SKM-1 treated with dmso at 0.1 percent for 144 hours (cell line): ENCODE measurements at regions not wholly inside any gene's neighbourhood (a gene's known extent, or its start where the extent isn't known, plus 50 kb on each side); places are given as distances from the start of the nearest gene placed in this dataset.
"Not testable (repeated sequence)": the region's sequence is repeated elsewhere in the genome, so short reads cannot be mapped to it uniquely, and the experiment has no call there.

Experiments used
- DNase-seq: peaks from one replicate; lab custom pipeline; 2025; ENCODE audit not compliant: unreplicated experiment; lab: John Stamatoyannopoulos, UW

GRCh38 chr11:123344790-123345357 is 85.2 kb upstream of the GRAMD1B start:
- no peak for DNase-seq

GRCh38 chr11:123344188-123344587 is 85.9 kb upstream of the GRAMD1B start:
- not testable (repeated sequence) for DNase-seq

GRCh38 chr11:123338997-123339752 is 90.9 kb upstream of the GRAMD1B start:
- DNase-seq = no peak

GRCh38 chr11:123338266-123338800 is 91.7 kb upstream of the GRAMD1B start:
- DNase-seq = no peak

GRCh38 chr11:123334925-123335324 is 95.1 kb upstream of the GRAMD1B start:
- DNase-seq = no peak

- not testable (repeated sequence) for DNase-seq
These were observed 97.5 kb upstream of the GRAMD1B start for GRCh38 chr11:123332577-123332976.

GRCh38 chr11:123330948-123331347 is 99.1 kb upstream of the GRAMD1B start:
- DNase-seq = no peak

- DNase-seq = no peak
These were observed 99.6 kb upstream of the GRAMD1B start for GRCh38 chr11:123330471-123330870.

GRCh38 chr11:123330071-123330470 is 100.0 kb upstream of the GRAMD1B start:
- DNase-seq = no peak

GRCh38 chr11:123328281-123328867 is 101.7 kb upstream of the GRAMD1B start:
- DNase-seq = no peak

- no peak for DNase-seq
These were observed 104.5 kb upstream of the GRAMD1B start for GRCh38 chr11:123325533-123325932.

GRCh38 chr11:123323568-123323967 is 106.5 kb upstream of the GRAMD1B start:
- DNase-seq = no peak

- DNase-seq = no peak
These were observed 108.4 kb upstream of the GRAMD1B start for GRCh38 chr11:123321636-123322035.

- DNase-seq = no peak
These were observed 111.4 kb upstream of the GRAMD1B start for GRCh38 chr11:123318623-123319022.

GRCh38 chr11:123318132-123318531 is 111.9 kb upstream of the GRAMD1B start:
- not testable (repeated sequence) for DNase-seq

GRCh38 chr11:123316003-123316402 is 114.1 kb upstream of the GRAMD1B start:
- DNase-seq = no peak

GRCh38 chr11:123314972-123315371 is 115.1 kb upstream of the GRAMD1B start:
- DNase-seq = no peak

GRCh38 chr11:123313262-123313661 is 116.8 kb upstream of the GRAMD1B start:
- DNase-seq = no peak

GRCh38 chr11:123308077-123308476 is 113.0 kb upstream of the CLMP start:
- no peak for DNase-seq

- DNase-seq = no peak
These were observed 112.2 kb upstream of the CLMP start for GRCh38 chr11:123307276-123307675.

- DNase-seq = no peak
These were observed 111.5 kb upstream of the CLMP start for GRCh38 chr11:123306531-123306930.
